ENCODE measurements at regions not wholly inside any gene's neighbourhood (a gene's known extent, or its start where the extent isn't known, plus 50 kb on each side); places are given as distances from the start of the nearest gene placed in this dataset.

- Histone ChIP-seq H3K36me3 (replicated peaks in 1 of 2; ENCODE audit: control extremely low read depth in 1 of 2, control insufficient read depth in 1 of 2, extremely low read depth in 1 of 2, insufficient read depth in 2 of 2, low read length in 1 of 2) (no peaks in the 10 kb centered on the region), H3K9ac (ENCODE audit: low read length) (peak overlapping the region; percentile 86), H3K4me2 (replicated peaks; ENCODE audit: low read depth, low read length, poor library complexity, severe bottlenecking) (peak overlapping the region; percentile 97), H3K27ac (ENCODE audit: low read length in 2 of 2) (peak overlapping the region; percentile 90), H3K27me3 (replicated peaks in 1 of 4; ENCODE audit: control extremely low read depth in 1 of 4, control insufficient read depth in 3 of 4, insufficient read depth in 4 of 4, low read length in 3 of 4) (no peaks in the 10 kb centered on the region), H3K9me3 (ENCODE audit: control extremely low read depth in 1 of 3, control insufficient read depth in 2 of 3, insufficient read depth in 1 of 3, low read length in 2 of 3) (no peaks in the 10 kb centered on the region), H3K4me3 (ENCODE audit: control extremely low read depth in 1 of 5, extremely low read depth in 1 of 5, insufficient read depth in 1 of 5, low read depth in 2 of 5, low read length in 4 of 5) (peak overlapping the region; percentile 57 to 87 (median 70)), H3K79me2 (ENCODE audit: control insufficient read depth, insufficient read depth, low read length) (no peaks in the 10 kb centered on the region), H2AFZ (ENCODE audit: insufficient read depth, low read depth, low read length, poor library complexity, severe bottlenecking) (peak overlapping the region; percentile 52), H3K4me1 (ENCODE audit: control insufficient read depth in 2 of 2, insufficient read depth in 2 of 2, low read length in 2 of 2) (peaks cover 41 to 53% of the 10 kb centered on the region in 2 donors), H4K20me1 (ENCODE audit: control insufficient read depth, insufficient read depth, low read length, poor library complexity, severe bottlenecking) (no peaks in the 10 kb centered on the region)
- intact Hi-C loops (cut with micrococcal nuclease), result loop anchor here (1.0 to 10.0 kb wide), 11 partner anchors 15 to 1788 kb away; partner anchors contain the start of genes PIK3CA and TBL1XR1
- DNase-seq (peak; percentile 96), ATAC-seq (ENCODE audit: low read depth) (peak; percentile 79)
- Mint-ChIP-seq H3K4me1 (peaks cover 62% of the 10 kb centered on the region), H3K27me3 (no peaks in the 10 kb centered on the region), H3K27ac (peak overlapping the region; percentile 98), H3K4me3 (peak overlapping the region; percentile 91), H3K9me3 (ENCODE audit: insufficient read depth) (no peaks in the 10 kb centered on the region)
- TF ChIP-seq CTCF (IDR thresholded peaks at IDR 0.05) (no peak), EZH2 (IDR thresholded peaks at IDR 0.05; ENCODE audit: borderline replicate concordance, insufficient read depth, low read depth, low read length, poor library complexity, severe bottlenecking) (no peak)
- POLR2A ChIA-PET, result interaction anchor here (0.6 to 3.1 kb wide), 18 partner anchors 9 to 383 kb away, joined by 3 to 48 read pairs (median 5); partner anchors contain the start of gene TBL1XR1
- under 1% methylated on average over 33 of the region's 40 CpGs for WGBS (ENCODE audit: insufficient coverage)
- CTCF ChIA-PET, result interaction anchor here (0.6 to 5.0 kb wide), 18 partner anchors 11 to 419 kb away, joined by 3 to 73 read pairs (median 4); partner anchors contain the start of gene TBL1XR1
Observed at GRCh38 chr3:177359593-177360357, 162.5 kb upstream of the TBL1XR1 start.
